ENCODE measurements at regions not wholly inside any gene's neighbourhood (a gene's known extent, or its start where the extent isn't known, plus 50 kb on each side); places are given as distances from the start of the nearest gene placed in this dataset.

DNA sequence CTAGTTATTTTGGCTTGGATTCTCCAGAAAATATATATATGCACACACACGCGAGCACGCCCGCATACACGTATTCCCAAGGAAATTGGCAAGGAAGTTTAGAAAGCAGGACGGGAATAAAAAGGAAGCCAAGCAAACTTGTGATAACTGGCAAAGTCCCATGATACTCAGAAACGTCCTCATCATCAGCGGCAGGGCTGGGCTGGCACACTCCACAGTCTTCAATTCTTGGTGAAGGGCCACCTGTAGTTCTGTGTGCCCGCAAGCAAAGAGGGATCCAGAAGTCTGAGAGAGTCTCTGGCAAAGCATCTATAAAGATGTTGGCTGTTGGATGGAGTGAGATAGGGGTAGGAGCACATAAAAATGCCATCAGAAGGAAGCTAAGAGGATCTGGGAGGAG lies 289.3 kb upstream of the CTNND2 start:
- TF ChIP-seq, protein P1, sequence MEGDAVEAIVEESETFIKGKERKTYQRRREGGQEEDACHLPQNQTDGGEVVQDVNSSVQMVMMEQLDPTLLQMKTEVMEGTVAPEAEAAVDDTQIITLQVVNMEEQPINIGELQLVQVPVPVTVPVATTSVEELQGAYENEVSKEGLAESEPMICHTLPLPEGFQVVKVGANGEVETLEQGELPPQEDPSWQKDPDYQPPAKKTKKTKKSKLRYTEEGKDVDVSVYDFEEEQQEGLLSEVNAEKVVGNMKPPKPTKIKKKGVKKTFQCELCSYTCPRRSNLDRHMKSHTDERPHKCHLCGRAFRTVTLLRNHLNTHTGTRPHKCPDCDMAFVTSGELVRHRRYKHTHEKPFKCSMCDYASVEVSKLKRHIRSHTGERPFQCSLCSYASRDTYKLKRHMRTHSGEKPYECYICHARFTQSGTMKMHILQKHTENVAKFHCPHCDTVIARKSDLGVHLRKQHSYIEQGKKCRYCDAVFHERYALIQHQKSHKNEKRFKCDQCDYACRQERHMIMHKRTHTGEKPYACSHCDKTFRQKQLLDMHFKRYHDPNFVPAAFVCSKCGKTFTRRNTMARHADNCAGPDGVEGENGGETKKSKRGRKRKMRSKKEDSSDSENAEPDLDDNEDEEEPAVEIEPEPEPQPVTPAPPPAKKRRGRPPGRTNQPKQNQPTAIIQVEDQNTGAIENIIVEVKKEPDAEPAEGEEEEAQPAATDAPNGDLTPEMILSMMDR (IDR thresholded peaks at IDR 0.05; ENCODE audit: low read depth, low read length, poor library complexity, severe bottlenecking) = no peak
- no peak for TF ChIP-seq EZH2phosphoT487 (IDR thresholded peaks at IDR 0.05; ENCODE audit: borderline replicate concordance, low read length)

All from DOHH2 (cell line).